GM13976 (cell line): ENCODE measurements at regions not wholly inside any gene's neighbourhood (a gene's known extent, or its start where the extent isn't known, plus 50 kb on each side); places are given as distances from the start of the nearest gene placed in this dataset.

Source experiments
- DNase-seq: peaks from one replicate; pipeline ENCODE4 v3.0.0; 2012; ENCODE audit warnings: low spot score
- in situ Hi-C: fragments of 300-500 bp; cut with MboI; formaldehyde crosslinking; loops from one replicate; pipeline ENCODE4 v1.12.0; 2022; ENCODE audit warnings: low sequenced_read_pairs, mixed read lengths, inconsistent platforms; ENCODE audit not compliant: unreplicated experiment
- TF ChIP-seq, protein P1 (sequence below): IDR thresholded peaks from 2 replicates; pipeline ENCODE4 v1.5.1; 2012; ENCODE audit warnings: borderline replicate concordance, mild to moderate bottlenecking; ENCODE audit not compliant: insufficient read depth; ENCODE audit errors: extremely low read depth, missing control alignments, control extremely low read depth

DNA sequence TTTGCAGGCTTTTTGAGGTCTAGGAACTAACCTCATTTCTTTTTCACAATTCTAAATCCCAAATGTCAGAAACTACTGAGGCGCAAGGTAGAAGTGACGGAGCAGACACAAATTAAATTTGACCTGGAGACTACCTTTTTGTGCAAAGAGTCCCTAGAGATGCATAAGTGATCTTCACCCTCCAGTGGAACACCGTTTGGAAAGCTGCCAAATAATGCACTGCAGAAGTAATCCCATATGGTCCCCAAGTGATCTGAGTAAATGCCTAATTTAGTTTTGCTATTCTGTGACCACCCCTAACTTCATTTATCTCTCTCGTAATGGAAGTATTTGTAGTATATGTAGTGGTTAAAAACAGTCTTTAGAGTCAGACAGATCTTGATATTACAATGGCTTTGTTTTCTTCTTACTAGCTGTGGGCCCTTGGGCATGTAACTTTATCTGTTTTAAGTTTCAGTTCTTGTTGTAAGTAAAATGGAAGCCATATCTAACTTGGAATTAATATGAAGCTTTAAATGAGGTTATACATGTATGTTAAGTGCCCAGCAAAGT is 70.4 kb upstream of the IPO9 start:
- no peak for DNase-seq
- in situ Hi-C loops, result no loop called here
- TF ChIP-seq, protein P1, sequence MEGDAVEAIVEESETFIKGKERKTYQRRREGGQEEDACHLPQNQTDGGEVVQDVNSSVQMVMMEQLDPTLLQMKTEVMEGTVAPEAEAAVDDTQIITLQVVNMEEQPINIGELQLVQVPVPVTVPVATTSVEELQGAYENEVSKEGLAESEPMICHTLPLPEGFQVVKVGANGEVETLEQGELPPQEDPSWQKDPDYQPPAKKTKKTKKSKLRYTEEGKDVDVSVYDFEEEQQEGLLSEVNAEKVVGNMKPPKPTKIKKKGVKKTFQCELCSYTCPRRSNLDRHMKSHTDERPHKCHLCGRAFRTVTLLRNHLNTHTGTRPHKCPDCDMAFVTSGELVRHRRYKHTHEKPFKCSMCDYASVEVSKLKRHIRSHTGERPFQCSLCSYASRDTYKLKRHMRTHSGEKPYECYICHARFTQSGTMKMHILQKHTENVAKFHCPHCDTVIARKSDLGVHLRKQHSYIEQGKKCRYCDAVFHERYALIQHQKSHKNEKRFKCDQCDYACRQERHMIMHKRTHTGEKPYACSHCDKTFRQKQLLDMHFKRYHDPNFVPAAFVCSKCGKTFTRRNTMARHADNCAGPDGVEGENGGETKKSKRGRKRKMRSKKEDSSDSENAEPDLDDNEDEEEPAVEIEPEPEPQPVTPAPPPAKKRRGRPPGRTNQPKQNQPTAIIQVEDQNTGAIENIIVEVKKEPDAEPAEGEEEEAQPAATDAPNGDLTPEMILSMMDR, result no peak

DNA sequence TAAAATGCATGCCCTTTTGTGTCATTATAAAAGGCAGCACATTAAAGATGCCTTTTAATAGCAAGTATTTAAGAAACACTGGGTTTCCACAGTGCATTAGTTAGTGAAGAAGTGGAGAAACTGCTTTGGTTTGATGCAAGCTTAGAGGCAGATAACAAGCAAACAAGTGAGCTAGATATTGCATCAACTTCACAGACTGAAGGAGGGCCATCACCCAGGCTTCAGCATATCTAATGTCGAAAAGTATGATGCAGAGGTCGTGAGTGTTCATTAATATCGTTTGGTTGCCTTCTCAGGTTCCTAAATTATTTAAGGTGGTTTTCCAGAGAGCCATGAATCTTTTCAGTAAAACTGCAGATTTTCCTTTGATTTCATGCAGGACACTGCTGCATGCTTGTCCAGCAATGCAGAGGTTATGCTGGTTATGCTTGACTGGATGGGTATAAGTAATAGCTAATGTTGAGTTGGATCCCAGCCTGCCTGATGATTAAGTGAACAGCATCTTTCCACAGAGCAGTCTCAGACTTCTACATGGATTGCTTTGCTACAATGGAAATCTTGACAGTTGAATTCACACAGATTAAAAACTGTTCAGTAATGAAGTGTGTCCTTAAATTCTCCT is 69.7 kb upstream of the IPO9 start:
- in situ Hi-C loops, result no loop called here
- DNase-seq, result no peak
- TF ChIP-seq, protein P1, result no peak

DNA sequence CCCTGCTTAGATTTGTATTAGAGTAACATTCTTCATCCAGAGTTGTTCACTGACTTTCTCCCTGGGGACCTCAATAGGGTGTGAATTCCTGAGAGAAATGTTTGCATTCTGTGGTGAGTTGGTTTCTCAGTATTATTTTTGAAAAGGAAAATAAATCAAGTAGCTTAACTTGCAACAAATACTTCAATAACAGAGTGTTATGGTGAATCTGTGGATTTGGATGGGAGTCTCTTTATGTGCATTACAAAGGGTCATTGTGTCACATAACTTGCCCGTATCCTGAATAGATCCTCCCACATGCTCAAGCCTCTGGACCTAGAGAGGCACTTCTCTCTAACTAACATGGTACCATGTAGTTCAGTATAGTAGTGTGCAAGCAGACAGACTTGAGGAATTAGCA is 68.4 kb upstream of the IPO9 start:
- DNase-seq, result no peak
- TF ChIP-seq, protein P1, result no peak
- in situ Hi-C loops, result no loop called here

DNA sequence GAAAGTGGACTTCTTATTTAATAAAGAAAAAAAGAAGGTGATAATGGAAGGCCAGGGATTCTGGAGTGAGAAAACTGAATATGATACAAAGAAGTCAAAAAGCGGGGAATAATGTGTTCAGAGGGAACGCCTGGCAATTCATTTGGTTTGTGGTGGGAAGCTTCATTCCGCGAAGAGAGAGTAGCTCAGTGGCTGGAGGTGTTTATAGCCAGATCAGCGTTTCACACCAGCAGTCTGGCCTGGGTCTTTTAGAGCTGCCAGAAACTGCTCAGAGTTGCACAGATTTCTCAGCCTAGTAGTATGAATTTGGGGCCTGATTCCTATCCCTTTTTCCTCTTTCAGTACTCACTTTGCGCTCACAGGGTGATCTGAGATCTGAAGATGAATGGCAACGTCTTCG is 67.8 kb upstream of the IPO9 start:
- no peak for DNase-seq
- TF ChIP-seq, protein P1, result no peak
- in situ Hi-C loops, result no loop called here

DNA sequence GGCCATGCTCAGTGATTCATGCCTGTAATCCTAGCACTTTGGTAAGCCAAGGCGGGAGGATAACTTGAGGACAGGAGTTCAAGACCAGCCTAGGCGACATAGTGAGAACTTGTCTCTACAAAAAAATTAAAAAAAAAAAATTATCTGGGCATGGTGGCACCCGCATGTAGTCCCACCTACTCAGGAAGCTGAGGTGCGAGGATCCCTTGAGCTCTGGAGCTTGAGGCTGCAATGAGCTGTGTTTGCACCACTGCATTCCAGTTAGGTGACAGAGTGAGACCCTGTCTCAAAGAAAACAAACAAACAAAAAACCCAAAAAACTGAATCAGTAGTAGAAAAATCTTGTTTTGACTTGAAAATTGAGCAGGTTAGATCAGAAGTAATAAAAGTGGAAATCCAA is 67.1 kb upstream of the IPO9 start:
- TF ChIP-seq, protein P1, result no peak
- in situ Hi-C loops, result no loop called here
- no peak for DNase-seq

DNA sequence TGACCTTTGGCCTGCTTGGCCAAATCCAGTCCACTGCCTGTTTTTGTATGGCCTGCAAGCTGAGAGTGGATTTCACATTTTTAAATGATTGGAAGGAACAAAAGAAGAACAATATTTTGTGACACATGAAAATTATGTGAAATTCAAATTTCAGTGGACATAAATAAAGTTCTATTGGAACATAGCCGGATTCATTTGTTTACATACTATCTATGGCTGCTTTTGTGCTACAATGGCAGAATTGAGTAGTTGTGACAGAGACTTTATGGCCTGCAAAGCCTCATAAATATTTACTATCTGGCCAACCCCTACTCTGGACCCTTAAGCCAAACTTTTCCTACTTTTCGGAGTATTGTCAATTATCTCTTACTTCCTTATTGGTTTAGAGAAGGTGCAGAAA is 66.6 kb upstream of the IPO9 start:
- DNase-seq, result no peak
- in situ Hi-C loops, result no loop called here
- TF ChIP-seq, protein P1, result no peak
